HepG2 (cell line): ENCODE measurements at regions not wholly inside any gene's neighbourhood (a gene's known extent, or its start where the extent isn't known, plus 50 kb on each side); places are given as distances from the start of the nearest gene placed in this dataset.

Experiments
- ATAC-seq: fragments of 200-7000 bp; cut with Tn5 transposase; 3 replicates; pipeline ENCODE4 v1.9.1; 2020; ENCODE audit warnings: mild to moderate bottlenecking, moderate library complexity
- BruUV-seq: library from RNA; stranded (reverse); fragments of 400-500 nt; replicated peaks from 2 replicates; lab custom pipeline; 2021; lab: Mats Ljungman, UMichigan
- CTCF ChIA-PET: fragments of 300-600 bp; formaldehyde crosslinking; extraction: SDS; loops from one replicate; lab custom pipeline; 2021; ENCODE audit warnings: low total read pairs, inconsistent platforms, low intra/inter-chr PET ratio; lab: Yijun Ruan, JAX
- POLR2A ChIA-PET: fragments of 350-600 bp; sonication (Branson Sonifier 250); formaldehyde crosslinking; loops from one replicate; lab custom pipeline; 2020; ENCODE audit warnings: antibody characterized with exemption, inconsistent platforms; lab: Yijun Ruan, JAX
- DNase-seq: peaks from one replicate; pipeline ENCODE4 v3.0.0-alpha.2; 2015; ENCODE audit warnings: low spot score
- FAIRE-seq: peaks from 3 replicates; lab custom pipeline; 2011; peaks lifted over from hg19 to GRCh38; lab: Jason Lieb, UNC
- H2AFZ ChIP-seq: one replicate; pipeline ENCODE4 v1.6.1; 2011; ENCODE audit warnings: low read length, inconsistent platforms
- H3K27ac ChIP-seq: fragments of 300-600 bp; 3 replicates; pipeline ENCODE4 v1.8.0; 2011; ENCODE audit warnings: mixed run types, mild to moderate bottlenecking, mixed read lengths, low read length, inconsistent platforms; ENCODE audit not compliant: insufficient read depth; ENCODE audit errors: extremely low read length
- H3K27me3 ChIP-seq, 2 experiments: fragments of 200-600 bp in 1 of 2; 2 replicates in 1 of 2; 3 replicates in 1 of 2; pipeline versions ENCODE4 v1.6.0 to v1.8.0; 2011; ENCODE audit warnings: low read length in 2 of 2, mild to moderate bottlenecking in 2 of 2, moderate library complexity in 2 of 2, inconsistent platforms in 1 of 2; ENCODE audit not compliant: insufficient read depth in 2 of 2, control insufficient read depth in 1 of 2
- H3K36me3 ChIP-seq, 2 experiments: fragments of 200-600 bp in 1 of 2; replicated peaks in 1 of 2; 2 replicates in 1 of 2; 3 replicates in 1 of 2; pipeline versions ENCODE4 v1.5.1 to v1.8.0; 2011; ENCODE audit warnings: low read length in 2 of 2, inconsistent platforms in 1 of 2; ENCODE audit not compliant: insufficient read depth in 2 of 2, control insufficient read depth in 1 of 2
- H3K4me1 ChIP-seq: 2 replicates; pipeline ENCODE4 v1.5.1; 2012; ENCODE audit warnings: low read length, inconsistent platforms; ENCODE audit not compliant: insufficient read depth
- H3K4me2 ChIP-seq: 2 replicates; pipeline ENCODE4 v1.6.0; 2011; ENCODE audit warnings: low read depth, low read length, inconsistent platforms
- H3K4me3 ChIP-seq, 3 experiments: fragments of 200-600 bp in 1 of 3; sonication (generic), shearing (Covaris generic) in 1 of 3; replicated peaks in 1 of 3; 2 replicates each; pipeline ENCODE4 v1.5.1; 2011 to 2016; ENCODE audit warnings: low read length in 3 of 3, inconsistent platforms in 2 of 3, low read depth in 2 of 3, mild to moderate bottlenecking in 2 of 3, control low read depth in 1 of 3, mixed read lengths in 1 of 3; ENCODE audit not compliant: insufficient read depth in 1 of 3
- H3K79me2 ChIP-seq: one replicate; pipeline ENCODE4 v1.6.1; 2011; ENCODE audit warnings: low read length, inconsistent platforms; ENCODE audit not compliant: insufficient read depth
- H3K9ac ChIP-seq: 2 replicates; pipeline ENCODE4 v1.6.0; 2011; ENCODE audit warnings: mild to moderate bottlenecking, low read depth, low read length, inconsistent platforms; ENCODE audit not compliant: insufficient read depth
- H3K9me3 ChIP-seq: 2 replicates; pipeline ENCODE4 v1.5.1; 2012; ENCODE audit warnings: mild to moderate bottlenecking, low read length
- H4K20me1 ChIP-seq: 2 replicates; pipeline ENCODE4 v1.6.0; 2011; ENCODE audit warnings: inconsistent platforms, mild to moderate bottlenecking, low read length, moderate library complexity; ENCODE audit not compliant: insufficient read depth
- CENPX ChIP-seq: sonication (generic); formaldehyde crosslinking; IDR thresholded peaks from 2 replicates; pipeline ENCODE4 v1.9.0; 2021; ENCODE audit warnings: mild to moderate bottlenecking, missing genetic modification reagents, moderate library complexity
- ELF3 ChIP-seq: IDR thresholded peaks from 2 replicates; pipeline ENCODE4 v1.6.1; 2016; ENCODE audit warnings: missing genetic modification reagents, missing compliant biosample characterization
- FOXA1 ChIP-seq, 2 experiments: fragments of 450-650 bp in 1 of 2; sonication (generic) in 1 of 2; formaldehyde crosslinking in 1 of 2; IDR thresholded peaks; 2 replicates each; pipeline versions ENCODE4 v1.4.0 to v1.6.1; 2016 to 2020; ENCODE audit warnings: missing genetic modification reagents in 1 of 2
- GPN1 ChIP-seq: sonication (generic); formaldehyde crosslinking; IDR thresholded peaks from 2 replicates; pipeline ENCODE4 v1.5.1; 2020; ENCODE audit warnings: missing genetic modification reagents, borderline replicate concordance
- GRHL1 ChIP-seq: sonication (generic); formaldehyde crosslinking; conservative IDR thresholded peaks from 2 replicates; pipeline ENCODE4 v1.8.0; 2022; ENCODE audit warnings: missing genetic modification reagents
- HNRNPK ChIP-seq: fragments of 200-400 bp; formaldehyde crosslinking; IDR thresholded peaks from 2 replicates; pipeline ENCODE4 v1.6.1; 2018; ENCODE audit warnings: low read length, low read depth, moderate library complexity, mild to moderate bottlenecking; ENCODE audit not compliant: poor library complexity, severe bottlenecking
- NAIF1 ChIP-seq: sonication (generic); formaldehyde crosslinking; IDR thresholded peaks from 2 replicates; pipeline ENCODE4 v1.5.0; 2020; ENCODE audit warnings: mild to moderate bottlenecking, missing genetic modification reagents, borderline replicate concordance
- NONO ChIP-seq, 2 experiments: fragments of 450-650 bp in 1 of 2; sonication (generic) in 1 of 2; formaldehyde crosslinking in 1 of 2; IDR thresholded peaks in 1 of 2; conservative IDR thresholded peaks in 1 of 2; 2 replicates each; pipeline versions ENCODE4 v1.6.1 to v1.8.0; 2017 to 2022; ENCODE audit warnings: mild to moderate bottlenecking in 1 of 2, missing genetic modification reagents in 1 of 2, moderate library complexity in 1 of 2
- RBFOX2 ChIP-seq: fragments of 200-400 bp; formaldehyde crosslinking; IDR thresholded peaks from 2 replicates; pipeline ENCODE4 v1.6.1; 2017; ENCODE audit warnings: low read depth, mild to moderate bottlenecking, low read length
- SALL1 ChIP-seq: sonication (generic); formaldehyde crosslinking; IDR thresholded peaks from 2 replicates; pipeline ENCODE4 v1.8.0; 2022; ENCODE audit warnings: mild to moderate bottlenecking, missing genetic modification reagents
- SMAD1 ChIP-seq: sonication (generic); formaldehyde crosslinking; IDR thresholded peaks from 2 replicates; pipeline ENCODE4 v1.4.0; 2020; ENCODE audit warnings: missing genetic modification reagents, low read depth, mild to moderate bottlenecking, borderline replicate concordance
- SRSF9 ChIP-seq: fragments of 200-400 bp; formaldehyde crosslinking; IDR thresholded peaks from 2 replicates; pipeline ENCODE4 v1.6.1; 2018; ENCODE audit warnings: borderline replicate concordance, mild to moderate bottlenecking, low read depth, low read length; ENCODE audit not compliant: insufficient read depth, poor library complexity, severe bottlenecking
- TARDBP ChIP-seq: sonication (generic); formaldehyde crosslinking; IDR thresholded peaks from 2 replicates; pipeline ENCODE4 v1.8.0; 2022; ENCODE audit warnings: mild to moderate bottlenecking, missing genetic modification reagents
- ZNF138 ChIP-seq: sonication (generic); formaldehyde crosslinking; IDR thresholded peaks from 2 replicates; pipeline ENCODE4 v1.5.0; 2020; ENCODE audit warnings: mild to moderate bottlenecking, low read depth, missing genetic modification reagents
- ZNF430 ChIP-seq: sonication (generic); formaldehyde crosslinking; IDR thresholded peaks from 2 replicates; pipeline ENCODE4 v1.9.0; 2021; ENCODE audit warnings: mild to moderate bottlenecking, missing genetic modification reagents
- ZNF563 ChIP-seq: sonication (generic); formaldehyde crosslinking; IDR thresholded peaks from 2 replicates; pipeline ENCODE4 v1.8.0; 2022; ENCODE audit warnings: mild to moderate bottlenecking, moderate library complexity, missing genetic modification reagents
- ZNF672 ChIP-seq: sonication (generic); formaldehyde crosslinking; IDR thresholded peaks from 2 replicates; pipeline ENCODE4 v1.8.1; 2022; ENCODE audit warnings: missing genetic modification reagents
- ZNF710 ChIP-seq: sonication (generic); formaldehyde crosslinking; IDR thresholded peaks from 2 replicates; pipeline ENCODE4 v1.5.0; 2020; ENCODE audit warnings: mild to moderate bottlenecking, missing genetic modification reagents, borderline replicate concordance
- WGBS: methylation state at CpG from one replicate; pipeline ENCODE4 v1.1.6; 2017; ENCODE audit warnings: low lambda C conversion rate; 5-methylcytosine and 5-hydroxymethylcytosine counted together
- in situ Hi-C: cut with HindIII; loops from 2 replicates; pipeline ENCODE4 v1.10.0; 2017; ENCODE audit warnings: low pct_unique_long_range_greater_than_20kb; ENCODE audit not compliant: extremely low pct_ligation_motif_present
- intact Hi-C: fragments of 100-400 bp; cut with micrococcal nuclease; formaldehyde crosslinking; loops from one replicate; pipeline ENCODE4 v1.10.0; 2022; ENCODE audit not compliant: unreplicated experiment

GRCh38 chr3:153639631-153640030, 477.6 kb downstream of the RAP2B start:
- intact Hi-C loops, result no loop called here
- WGBS, result 29% methylated on average over 1 of the region's 1 CpG
- H3K9ac ChIP-seq, result no peak overlapping the region

More at GRCh38 chr3:153639631-153640030, 477.6 kb downstream of the RAP2B start:
- ATAC-seq (no peak), FAIRE-seq (no peak), DNase-seq (no peak)
- BruUV-seq, result no TSS peak
- ChIA-PET POLR2A (no interaction called here), CTCF (no interaction called here)
- no peak for TF ChIP-seq ZNF710 (CRISPR knock-in tag)
- TF ChIP-seq ZNF430 (CRISPR knock-in tag), result no peak
- no peak for TF ChIP-seq SALL1 (CRISPR knock-in tag)
- no peak for TF ChIP-seq TARDBP (CRISPR knock-in tag)
- TF ChIP-seq HNRNPK, result no peak
- TF ChIP-seq ZNF138 (CRISPR knock-in tag), result no peak
- no peak for TF ChIP-seq ELF3 (CRISPR knock-in tag)
- TF ChIP-seq NAIF1 (CRISPR knock-in tag), result no peak
- TF ChIP-seq GRHL1 (CRISPR knock-in tag), result no peak
- no peak for TF ChIP-seq SMAD1
- TF ChIP-seq FOXA1 (IDR thresholded peaks at IDR 0.05), result no peak
- TF ChIP-seq FOXA1 (CRISPR knock-in tag; IDR thresholded peaks at IDR 0.05), result no peak
- TF ChIP-seq GPN1 (CRISPR knock-in tag), result no peak
- no peak for TF ChIP-seq CENPX (CRISPR knock-in tag)
- no peak for TF ChIP-seq NONO (IDR thresholded peaks at IDR 0.05)
- TF ChIP-seq NONO (CRISPR knock-in tag; conservative IDR thresholded peaks at IDR 0.05), result no peak
- TF ChIP-seq ZNF672 (CRISPR knock-in tag), result no peak
- TF ChIP-seq RBFOX2, result no peak
- TF ChIP-seq ZNF563 (CRISPR knock-in tag), result no peak
- TF ChIP-seq SRSF9, result no peak
- Histone ChIP-seq H3K9me3 (no peaks in the 10 kb centered on the region), H3K27me3 (no peaks in the 10 kb centered on the region), H3K4me1 (no peaks in the 10 kb centered on the region), H3K4me2 (no peak overlapping the region), H3K79me2 (no peaks in the 10 kb centered on the region), H2AFZ (no peak overlapping the region), H3K27ac (no peak overlapping the region), H3K4me3 (no peak overlapping the region), H4K20me1 (no peaks in the 10 kb centered on the region), H3K36me3 (no peaks in the 10 kb centered on the region)
- in situ Hi-C loops, result no loop called here
